Suprapubic skin (tissue), 4 donors: ENCODE measurements at regions not wholly inside any gene's neighbourhood (a gene's known extent, or its start where the extent isn't known, plus 50 kb on each side); places are given as distances from the start of the nearest gene placed in this dataset.

Source experiments
- DNase-seq, 2 donors: peaks; one replicate each; pipeline ENCODE4 v3.0.0-alpha.2; 2019; ENCODE audit warnings: low spot score in 2 of 2
- H3K27ac ChIP-seq: fragments of 200-600 bp; sonication (generic); one replicate; pipeline ENCODE4 v1.5.1; 2019
- H3K27me3 ChIP-seq: fragments of 200-600 bp; sonication (generic); one replicate; pipeline ENCODE4 v1.5.1; 2019
- H3K36me3 ChIP-seq: fragments of 200-600 bp; sonication (generic); one replicate; pipeline ENCODE4 v1.5.1; 2019
- H3K4me1 ChIP-seq: fragments of 200-600 bp; sonication (generic); one replicate; pipeline ENCODE4 v1.5.1; 2019
- H3K4me3 ChIP-seq: fragments of 200-600 bp; sonication (generic); one replicate; pipeline ENCODE4 v1.5.1; 2019; ENCODE audit warnings: mild to moderate bottlenecking
- H3K9me3 ChIP-seq: fragments of 200-600 bp; sonication (generic); one replicate; pipeline ENCODE4 v1.5.1; 2019
- CTCF ChIP-seq, 2 donors: fragments of 200-600 bp in 1 of 2; fragments of 450-650 bp in 1 of 2; sonication (generic) in 1 of 2; IDR thresholded peaks; one replicate each; pipeline ENCODE4 v1.5.1; 2016 to 2019; ENCODE audit warnings: antibody characterized with exemption in 2 of 2, mild to moderate bottlenecking in 1 of 2, moderate library complexity in 1 of 2
- EP300 ChIP-seq: sonication (generic); formaldehyde crosslinking; IDR thresholded peaks from one replicate; pipeline ENCODE4 v1.6.1; 2017; ENCODE audit warnings: antibody characterized with exemption
- POLR2A ChIP-seq, 2 donors: fragments of 450-650 bp; IDR thresholded peaks; one replicate each; pipeline ENCODE4 v1.6.1; 2017; ENCODE audit warnings: antibody characterized with exemption in 2 of 2, mild to moderate bottlenecking in 2 of 2, moderate library complexity in 2 of 2
- POLR2AphosphoS5 ChIP-seq, 3 donors: sonication (generic); formaldehyde crosslinking; IDR thresholded peaks; one replicate each; pipeline ENCODE4 v1.6.1; 2017; ENCODE audit warnings: antibody characterized with exemption in 3 of 3
- WGBS: methylation state at CpG from one replicate; pipeline ENCODE4 v1.1.5; 2018; 5-methylcytosine and 5-hydroxymethylcytosine counted together

- WGBS: 73% methylated on average over 4 of the region's 4 CpGs
- Histone ChIP-seq H3K4me1 (peaks cover 7% of the 10 kb centered on the region), H3K27me3 (no peaks in the 10 kb centered on the region), H3K36me3 (no peaks in the 10 kb centered on the region), H3K27ac (no peak overlapping the region), H3K4me3 (no peak overlapping the region), H3K9me3 (no peaks in the 10 kb centered on the region)
- no peak for DNase-seq
- TF ChIP-seq EP300: no peak
- TF ChIP-seq CTCF (IDR thresholded peaks at IDR 0.05): no peak
- no peak for TF ChIP-seq POLR2A (IDR thresholded peaks at IDR 0.05)
These were observed 598.8 kb upstream of the ADAMTS16 start for GRCh38 chr5:4541334-4541733.

GRCh38 chr5:4542145-4542778 lies 597.9 kb upstream of the ADAMTS16 start:
- no peaks in the 10 kb centered on the region for H3K36me3 ChIP-seq
- no peak for TF ChIP-seq EP300
- no peak for TF ChIP-seq POLR2AphosphoS5 (IDR thresholded peaks at IDR 0.05)
- no peak for TF ChIP-seq POLR2A (IDR thresholded peaks at IDR 0.05)
- no peak for TF ChIP-seq CTCF (IDR thresholded peaks at IDR 0.05)
- no peaks in the 10 kb centered on the region for H3K27me3 ChIP-seq
- H3K4me1 ChIP-seq: peaks cover 7% of the 10 kb centered on the region
- WGBS: 41% methylated on average over 12 of the region's 12 CpGs
- no peak overlapping the region for H3K27ac ChIP-seq
- H3K4me3 ChIP-seq: no peak overlapping the region
- DNase-seq: no peak
- no peaks in the 10 kb centered on the region for H3K9me3 ChIP-seq

GRCh38 chr5:4544049-4544670 lies 596.0 kb upstream of the ADAMTS16 start:
- Histone ChIP-seq H3K4me1 (peaks cover 7% of the 10 kb centered on the region), H3K27me3 (no peaks in the 10 kb centered on the region), H3K9me3 (no peaks in the 10 kb centered on the region), H3K27ac (no peak overlapping the region), H3K4me3 (no peak overlapping the region), H3K36me3 (no peaks in the 10 kb centered on the region)
- WGBS: 43% methylated on average over 10 of the region's 10 CpGs
- TF ChIP-seq CTCF (IDR thresholded peaks at IDR 0.05): no peak
- TF ChIP-seq POLR2AphosphoS5 (IDR thresholded peaks at IDR 0.05): no peak
- no peak for TF ChIP-seq EP300
- no peak for TF ChIP-seq POLR2A (IDR thresholded peaks at IDR 0.05)
- DNase-seq: no peak

GRCh38 chr5:4547547-4547946 lies 592.6 kb upstream of the ADAMTS16 start:
- TF ChIP-seq POLR2AphosphoS5 (IDR thresholded peaks at IDR 0.05): no peak
- Histone ChIP-seq H3K27ac (no peak overlapping the region), H3K36me3 (no peaks in the 10 kb centered on the region), H3K4me3 (no peak overlapping the region), H3K27me3 (no peaks in the 10 kb centered on the region), H3K9me3 (no peaks in the 10 kb centered on the region), H3K4me1 (no peaks in the 10 kb centered on the region)
- DNase-seq: no peak
- 93% methylated on average over 6 of the region's 6 CpGs for WGBS

GRCh38 chr5:4548341-4548740 lies 591.8 kb upstream of the ADAMTS16 start:
- no peak for DNase-seq
- no peaks in the 10 kb centered on the region for H3K27me3 ChIP-seq
- H3K27ac ChIP-seq: no peak overlapping the region
- no peaks in the 10 kb centered on the region for H3K4me1 ChIP-seq
- H3K36me3 ChIP-seq: no peaks in the 10 kb centered on the region
- no peaks in the 10 kb centered on the region for H3K9me3 ChIP-seq
- H3K4me3 ChIP-seq: no peak overlapping the region
- TF ChIP-seq CTCF (IDR thresholded peaks at IDR 0.05): no peak
- TF ChIP-seq POLR2A (IDR thresholded peaks at IDR 0.05): no peak
- TF ChIP-seq POLR2AphosphoS5 (IDR thresholded peaks at IDR 0.05): no peak
- no peak for TF ChIP-seq EP300
- 65% methylated on average over 1 of the region's 1 CpG for WGBS

- Histone ChIP-seq H3K36me3 (no peaks in the 10 kb centered on the region), H3K27me3 (no peaks in the 10 kb centered on the region), H3K9me3 (no peaks in the 10 kb centered on the region), H3K4me1 (no peaks in the 10 kb centered on the region), H3K27ac (no peak overlapping the region), H3K4me3 (no peak overlapping the region)
- TF ChIP-seq EP300: no peak
- no peak for TF ChIP-seq POLR2AphosphoS5 (IDR thresholded peaks at IDR 0.05)
- TF ChIP-seq POLR2A (IDR thresholded peaks at IDR 0.05): no peak
- no peak for TF ChIP-seq CTCF (IDR thresholded peaks at IDR 0.05)
- 91% methylated on average over 1 of the region's 1 CpG for WGBS
- no peak for DNase-seq
These were observed 590.8 kb upstream of the ADAMTS16 start for GRCh38 chr5:4549351-4549750.
